ENCODE measurements at regions not wholly inside any gene's neighbourhood (a gene's known extent, or its start where the extent isn't known, plus 50 kb on each side); places are given as distances from the start of the nearest gene placed in this dataset.

DNA sequence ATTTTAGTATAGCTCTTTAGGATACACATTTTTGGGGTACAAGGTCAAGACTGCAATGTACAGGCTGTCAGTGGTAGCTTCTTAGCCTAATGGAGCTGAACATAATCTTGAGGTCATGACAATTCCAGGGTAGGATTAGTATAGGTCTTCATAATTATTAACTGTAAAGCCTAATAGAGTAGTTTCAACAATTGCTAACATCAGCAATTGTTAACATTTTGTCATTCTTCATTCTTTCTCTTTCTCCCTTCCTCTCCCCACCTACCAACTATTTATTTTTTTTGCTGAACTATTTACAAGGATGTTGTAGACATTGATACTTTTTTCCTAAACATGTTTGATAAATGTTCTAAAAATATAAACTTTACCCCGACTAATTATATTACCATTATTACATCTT, 461.3 kb upstream of the DCC start:
- Histone ChIP-seq H3K27ac (replicated peaks in 1 of 4) (no peak overlapping the region), H3K4me1 (no peaks in the 10 kb centered on the region), H3K9me3 (no peaks in the 10 kb centered on the region), H3K36me3 (no peaks in the 10 kb centered on the region), H3K27me3 (no peaks in the 10 kb centered on the region), H3K4me3 (no peak overlapping the region)
- DNase-seq (ENCODE audit: extremely low spot score) = no peak
- WGBS = 46% methylated on average over 1 of the region's 1 CpG
- intact Hi-C loops (cut with DNase I) = no loop called here
- TF ChIP-seq, protein P1, sequence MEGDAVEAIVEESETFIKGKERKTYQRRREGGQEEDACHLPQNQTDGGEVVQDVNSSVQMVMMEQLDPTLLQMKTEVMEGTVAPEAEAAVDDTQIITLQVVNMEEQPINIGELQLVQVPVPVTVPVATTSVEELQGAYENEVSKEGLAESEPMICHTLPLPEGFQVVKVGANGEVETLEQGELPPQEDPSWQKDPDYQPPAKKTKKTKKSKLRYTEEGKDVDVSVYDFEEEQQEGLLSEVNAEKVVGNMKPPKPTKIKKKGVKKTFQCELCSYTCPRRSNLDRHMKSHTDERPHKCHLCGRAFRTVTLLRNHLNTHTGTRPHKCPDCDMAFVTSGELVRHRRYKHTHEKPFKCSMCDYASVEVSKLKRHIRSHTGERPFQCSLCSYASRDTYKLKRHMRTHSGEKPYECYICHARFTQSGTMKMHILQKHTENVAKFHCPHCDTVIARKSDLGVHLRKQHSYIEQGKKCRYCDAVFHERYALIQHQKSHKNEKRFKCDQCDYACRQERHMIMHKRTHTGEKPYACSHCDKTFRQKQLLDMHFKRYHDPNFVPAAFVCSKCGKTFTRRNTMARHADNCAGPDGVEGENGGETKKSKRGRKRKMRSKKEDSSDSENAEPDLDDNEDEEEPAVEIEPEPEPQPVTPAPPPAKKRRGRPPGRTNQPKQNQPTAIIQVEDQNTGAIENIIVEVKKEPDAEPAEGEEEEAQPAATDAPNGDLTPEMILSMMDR (IDR thresholded peaks at IDR 0.05) = no peak
- no peak for TF ChIP-seq POLR2AphosphoS5 (IDR thresholded peaks at IDR 0.05)
- no peak for TF ChIP-seq POLR2A (IDR thresholded peaks at IDR 0.05; ENCODE audit: low read depth)
- TF ChIP-seq EP300 (IDR thresholded peaks at IDR 0.05) = no peak

DNA sequence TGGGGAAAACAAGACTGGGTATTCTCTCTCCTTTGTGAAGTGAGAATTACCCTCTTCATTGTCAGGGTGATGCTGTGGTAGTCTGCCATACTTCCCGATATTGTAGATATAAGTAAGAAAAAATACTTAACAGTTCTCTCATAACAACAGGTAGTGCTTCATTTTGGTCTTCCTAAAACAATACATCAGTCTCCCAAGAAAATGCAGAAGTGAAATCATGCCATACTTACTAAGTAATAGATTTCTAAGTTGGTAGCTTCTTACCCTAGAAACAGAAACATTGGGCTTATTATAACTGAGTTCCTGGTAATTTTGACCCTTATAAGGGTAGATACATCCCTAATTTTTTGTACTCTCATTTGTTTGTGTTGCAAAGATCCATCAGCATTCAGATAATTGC, 460.7 kb upstream of the DCC start:
- no peaks in the 10 kb centered on the region for H3K36me3 ChIP-seq
- 81% methylated on average over 1 of the region's 1 CpG for WGBS
- no peak for TF ChIP-seq EP300 (IDR thresholded peaks at IDR 0.05)
- TF ChIP-seq, protein P1 (IDR thresholded peaks at IDR 0.05) = no peak
- TF ChIP-seq POLR2A (IDR thresholded peaks at IDR 0.05; ENCODE audit: low read depth) = no peak
- no peak for TF ChIP-seq POLR2AphosphoS5 (IDR thresholded peaks at IDR 0.05)
- no peak overlapping the region for H3K4me3 ChIP-seq
- no peaks in the 10 kb centered on the region for H3K27me3 ChIP-seq
- no peaks in the 10 kb centered on the region for H3K9me3 ChIP-seq
- no peak overlapping the region for H3K27ac ChIP-seq (replicated peaks in 1 of 4)
- intact Hi-C loops (cut with DNase I) = no loop called here
- H3K4me1 ChIP-seq = no peaks in the 10 kb centered on the region
- no peak for DNase-seq (ENCODE audit: extremely low spot score)

DNA sequence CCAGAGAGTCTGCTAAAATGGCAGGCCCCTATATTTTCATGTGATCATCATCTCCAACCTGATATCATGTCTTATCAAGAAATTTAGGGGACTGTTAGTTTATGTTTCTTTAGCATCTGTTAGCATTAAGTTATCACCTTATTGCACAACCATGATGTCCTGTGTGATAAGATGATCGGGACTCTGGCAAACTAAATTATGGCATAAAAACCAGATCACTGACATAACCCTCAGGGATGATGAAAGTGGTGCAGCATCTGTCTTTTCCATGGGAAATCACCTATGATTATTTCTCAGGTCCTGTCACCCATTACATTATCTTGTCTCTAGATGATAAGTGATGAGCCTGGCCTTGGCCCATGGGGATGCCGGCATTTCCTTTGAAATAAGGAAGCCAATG, 458.6 kb upstream of the DCC start:
- intact Hi-C loops (cut with DNase I) = no loop called here
- TF ChIP-seq, protein P1 (IDR thresholded peaks at IDR 0.05) = no peak
- no peak for TF ChIP-seq POLR2A (IDR thresholded peaks at IDR 0.05; ENCODE audit: low read depth)
- no peak for TF ChIP-seq EP300 (IDR thresholded peaks at IDR 0.05)
- TF ChIP-seq POLR2AphosphoS5 (IDR thresholded peaks at IDR 0.05) = no peak
- H3K36me3 ChIP-seq = no peaks in the 10 kb centered on the region
- no peak for DNase-seq (ENCODE audit: extremely low spot score)
- no peak overlapping the region for H3K4me3 ChIP-seq
- WGBS = 80% methylated on average over 2 of the region's 2 CpGs
- no peaks in the 10 kb centered on the region for H3K9me3 ChIP-seq
- H3K27ac ChIP-seq (replicated peaks in 1 of 4) = no peak overlapping the region
- H3K4me1 ChIP-seq = no peaks in the 10 kb centered on the region
- H3K27me3 ChIP-seq = no peaks in the 10 kb centered on the region

DNA sequence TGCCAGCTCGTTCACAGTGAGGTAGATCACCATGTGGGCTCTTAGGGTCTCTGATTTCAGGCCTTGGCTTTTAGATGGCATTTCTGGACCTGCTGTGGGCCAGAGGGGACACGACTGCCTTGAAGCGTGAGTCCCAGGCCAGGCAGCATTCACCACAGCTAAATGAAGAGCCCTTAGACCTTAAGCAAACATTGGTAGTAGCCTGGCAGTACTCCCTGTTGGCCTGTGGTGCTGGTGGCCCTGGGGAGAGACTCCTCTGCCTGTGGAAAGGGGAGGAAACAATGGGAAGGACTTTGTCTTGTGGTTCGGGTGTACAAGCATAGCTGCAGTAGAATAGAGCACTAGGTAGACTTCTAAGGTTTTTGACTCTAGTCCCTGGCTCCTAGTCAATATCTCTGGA, 456.0 kb upstream of the DCC start:
- 73% methylated on average over 1 of the region's 4 CpGs for WGBS
- H3K4me1 ChIP-seq = no peaks in the 10 kb centered on the region
- H3K27me3 ChIP-seq = no peaks in the 10 kb centered on the region
- no peak for DNase-seq (ENCODE audit: extremely low spot score)
- TF ChIP-seq, protein P1 (IDR thresholded peaks at IDR 0.05) = no peak
- intact Hi-C loops (cut with DNase I) = no loop called here
- no peaks in the 10 kb centered on the region for H3K9me3 ChIP-seq
- H3K27ac ChIP-seq (replicated peaks in 1 of 4) = no peak overlapping the region
- H3K4me3 ChIP-seq = no peak overlapping the region
- H3K36me3 ChIP-seq = no peaks in the 10 kb centered on the region

DNA sequence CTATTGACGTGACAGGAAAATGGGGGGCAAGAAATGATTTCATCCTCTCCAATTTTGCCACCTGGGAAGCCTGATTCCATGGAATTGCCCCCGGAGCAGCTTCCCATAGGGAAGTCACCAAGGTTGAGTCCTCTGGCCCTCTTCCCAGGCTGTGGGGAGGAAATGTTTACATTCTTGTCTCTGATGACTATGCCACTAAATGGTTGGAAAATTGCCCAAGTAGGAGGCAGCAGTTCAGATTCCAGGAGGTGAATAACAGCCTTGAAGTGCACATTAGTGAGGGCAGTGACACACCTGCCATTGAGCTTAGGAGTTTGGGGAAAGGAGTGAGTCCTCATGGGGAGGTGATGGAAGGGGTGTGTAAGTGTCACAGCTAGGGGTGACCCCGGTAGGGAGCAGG, 449.2 kb upstream of the DCC start:
- Histone ChIP-seq H3K27me3 (no peaks in the 10 kb centered on the region), H3K4me3 (no peak overlapping the region), H3K27ac (replicated peaks in 1 of 4) (no peak overlapping the region), H3K36me3 (no peaks in the 10 kb centered on the region), H3K4me1 (peaks cover 0 to 12% (median 8%) of the 10 kb centered on the region in 4 donors), H3K9me3 (no peaks in the 10 kb centered on the region)
- intact Hi-C loops (cut with DNase I) = no loop called here
- WGBS = 43% methylated on average over 3 of the region's 3 CpGs
- no peak for DNase-seq (ENCODE audit: extremely low spot score)
- TF ChIP-seq, protein P1 (IDR thresholded peaks at IDR 0.05) = no peak
- TF ChIP-seq POLR2AphosphoS5 (IDR thresholded peaks at IDR 0.05) (peak; percentile 22 to 36), EP300 (IDR thresholded peaks at IDR 0.05) (no peak), POLR2A (IDR thresholded peaks at IDR 0.05; ENCODE audit: low read depth) (no peak)

Measured in esophagus muscularis mucosa (tissue), 4 donors.